ENCODE measurements at regions not wholly inside any gene's neighbourhood (a gene's known extent, or its start where the extent isn't known, plus 50 kb on each side); places are given as distances from the start of the nearest gene placed in this dataset.
A peak's percentile ranks its signal among the peaks of the same experiment; 100 is the strongest.

- no peak for DNase-seq (ENCODE audit: low read depth in 2 of 2)
Measured at GRCh38 chr5:56349461-56349860, 116.3 kb upstream of the ANKRD55 start.

GRCh38 chr5:56346741-56347535 lies 113.8 kb upstream of the ANKRD55 start:
- DNase-seq (ENCODE audit: low read depth in 2 of 2) = no peak

GRCh38 chr5:56346044-56346710 lies 113.0 kb upstream of the ANKRD55 start:
- DNase-seq (ENCODE audit: low read depth in 2 of 2) = no peak

- no peak for DNase-seq (ENCODE audit: low read depth in 2 of 2)
Measured at GRCh38 chr5:56345352-56345751, 112.2 kb upstream of the ANKRD55 start.

- DNase-seq (ENCODE audit: low read depth in 2 of 2) = no peak
Measured at GRCh38 chr5:56344594-56344993, 111.5 kb upstream of the ANKRD55 start.

GRCh38 chr5:56343988-56344387 lies 110.9 kb upstream of the ANKRD55 start:
- DNase-seq (ENCODE audit: low read depth in 2 of 2) = no peak

- no peak for DNase-seq (ENCODE audit: low read depth in 2 of 2)
Measured at GRCh38 chr5:56342616-56343015, 109.5 kb upstream of the ANKRD55 start.

GRCh38 chr5:56340196-56340980 lies 107.3 kb upstream of the ANKRD55 start:
- no peak for DNase-seq (ENCODE audit: low read depth in 2 of 2)

- no peak for DNase-seq (ENCODE audit: low read depth in 2 of 2)
Measured at GRCh38 chr5:56339732-56340131, 106.6 kb upstream of the ANKRD55 start.

- no peak for DNase-seq (ENCODE audit: low read depth in 2 of 2)
Measured at GRCh38 chr5:56337715-56338319, 104.7 kb upstream of the ANKRD55 start.

GRCh38 chr5:56335212-56335611 lies 102.1 kb upstream of the ANKRD55 start:
- DNase-seq (ENCODE audit: low read depth in 2 of 2) = no peak

GRCh38 chr5:56330806-56331205 lies 97.7 kb upstream of the ANKRD55 start:
- DNase-seq (ENCODE audit: low read depth in 2 of 2) = no peak

- no peak for DNase-seq (ENCODE audit: low read depth in 2 of 2)
Measured at GRCh38 chr5:56330167-56330566, 97.0 kb upstream of the ANKRD55 start.

- no peak for DNase-seq (ENCODE audit: low read depth in 2 of 2)
Measured at GRCh38 chr5:56329652-56330051, 96.5 kb upstream of the ANKRD55 start.

- DNase-seq (ENCODE audit: low read depth in 2 of 2) = peak in 1 of 2 donors; percentile 41
Measured at GRCh38 chr5:56328753-56329560, 95.8 kb upstream of the ANKRD55 start.

GRCh38 chr5:56327809-56328208 lies 94.7 kb upstream of the ANKRD55 start:
- DNase-seq (ENCODE audit: low read depth in 2 of 2) = peak in 1 of 2 donors; percentile 27

GRCh38 chr5:56326770-56327169 lies 93.6 kb upstream of the ANKRD55 start:
- no peak for DNase-seq (ENCODE audit: low read depth in 2 of 2)

GRCh38 chr5:56326116-56326515 lies 93.0 kb upstream of the ANKRD55 start:
- no peak for DNase-seq (ENCODE audit: low read depth in 2 of 2)

- no peak for DNase-seq (ENCODE audit: low read depth in 2 of 2)
Measured at GRCh38 chr5:56325039-56325438, 91.9 kb upstream of the ANKRD55 start.

- no peak for DNase-seq (ENCODE audit: low read depth in 2 of 2)
Measured at GRCh38 chr5:56323505-56323904, 90.4 kb upstream of the ANKRD55 start.

GRCh38 chr5:56322592-56322991 lies 89.5 kb upstream of the ANKRD55 start:
- DNase-seq (ENCODE audit: low read depth in 2 of 2) = no peak
